ENCODE measurements at regions not wholly inside any gene's neighbourhood (a gene's known extent, or its start where the extent isn't known, plus 50 kb on each side); places are given as distances from the start of the nearest gene placed in this dataset.

DNA sequence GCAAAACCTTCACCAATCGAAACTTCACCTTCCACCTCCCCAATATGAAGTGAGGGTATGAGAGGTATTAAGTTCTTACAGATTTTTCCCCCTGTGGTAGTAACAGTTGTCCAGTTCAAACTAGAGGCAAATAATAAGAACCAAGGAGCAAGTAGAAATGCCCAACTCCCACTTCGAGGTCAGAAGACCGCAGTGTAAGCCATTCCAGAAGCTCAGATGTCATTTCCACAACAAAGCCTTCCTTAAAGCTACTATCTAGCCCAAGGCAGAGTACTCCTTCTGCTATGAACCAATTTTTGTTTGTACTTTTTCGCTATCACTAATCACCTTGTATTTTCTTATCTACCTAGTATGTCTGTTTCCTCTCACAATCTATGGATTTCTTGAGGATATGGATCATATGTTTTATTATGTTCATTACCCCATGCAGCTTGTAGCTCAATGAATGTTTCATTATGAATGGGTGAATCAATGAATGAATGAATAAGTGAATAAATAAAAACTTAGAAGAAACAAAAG is 235.7 kb upstream of the KCNMB2 start:
- Mint-ChIP-seq H3K9me3 (no peaks in the 10 kb centered on the region), H3K4me1 (no peaks in the 10 kb centered on the region), H3K36me3 (ENCODE audit: low read depth) (no peaks in the 10 kb centered on the region), H3K27ac (no peak overlapping the region), H3K27me3 (no peaks in the 10 kb centered on the region), H3K4me3 (no peak overlapping the region)
- ATAC-seq (replicated peaks) = no peak

DNA sequence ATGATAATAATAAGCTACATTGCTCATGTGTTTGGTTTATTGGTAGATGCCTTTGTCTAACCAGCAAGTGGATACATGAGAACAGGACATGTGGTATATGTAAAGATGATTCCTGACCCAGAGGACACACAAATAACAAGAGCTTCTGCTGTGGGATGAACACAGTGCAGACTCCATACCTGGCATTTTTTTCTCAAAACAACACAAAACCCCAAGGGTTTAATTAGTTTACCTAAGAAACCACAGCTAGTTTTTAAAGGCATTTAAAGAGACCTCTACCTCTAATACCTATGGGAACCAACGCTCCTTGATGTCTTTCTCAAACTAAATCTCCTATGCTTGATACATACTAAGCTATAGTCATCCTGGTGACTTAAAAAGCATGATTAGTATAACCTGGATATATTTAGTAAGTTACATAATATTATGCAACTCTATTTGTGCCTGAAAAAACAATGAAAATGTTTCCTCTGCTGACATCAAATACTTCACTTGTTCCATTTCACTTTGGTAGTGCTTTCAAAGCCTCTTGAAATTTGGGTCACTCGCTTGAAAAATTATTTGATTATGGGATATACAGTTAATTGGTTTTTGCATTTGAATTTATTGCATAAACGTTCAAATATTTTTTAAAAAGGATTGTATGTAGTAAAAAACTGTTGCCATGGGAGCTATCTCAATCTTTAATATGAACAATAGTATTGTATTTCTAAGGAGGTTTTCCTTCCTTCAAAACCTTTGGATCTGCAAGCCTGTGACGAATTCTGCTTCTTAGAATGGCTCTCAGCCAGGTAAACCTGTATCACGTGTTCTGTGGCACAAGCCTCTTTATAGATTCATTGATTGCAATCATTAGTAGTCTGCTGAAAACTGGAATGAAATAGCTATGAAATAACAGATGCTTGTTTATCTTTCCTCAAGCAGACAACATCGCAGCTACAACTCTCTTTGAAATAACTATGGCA is 233.0 kb upstream of the KCNMB2 start:
- no peaks in the 10 kb centered on the region for H3K27me3 Mint-ChIP-seq
- H3K36me3 Mint-ChIP-seq (ENCODE audit: low read depth) = no peaks in the 10 kb centered on the region
- H3K4me3 Mint-ChIP-seq = no peak overlapping the region
- ATAC-seq (replicated peaks) = no peak
- no peaks in the 10 kb centered on the region for H3K4me1 Mint-ChIP-seq
- H3K9me3 Mint-ChIP-seq = no peaks in the 10 kb centered on the region
- H3K27ac Mint-ChIP-seq = no peak overlapping the region

DNA sequence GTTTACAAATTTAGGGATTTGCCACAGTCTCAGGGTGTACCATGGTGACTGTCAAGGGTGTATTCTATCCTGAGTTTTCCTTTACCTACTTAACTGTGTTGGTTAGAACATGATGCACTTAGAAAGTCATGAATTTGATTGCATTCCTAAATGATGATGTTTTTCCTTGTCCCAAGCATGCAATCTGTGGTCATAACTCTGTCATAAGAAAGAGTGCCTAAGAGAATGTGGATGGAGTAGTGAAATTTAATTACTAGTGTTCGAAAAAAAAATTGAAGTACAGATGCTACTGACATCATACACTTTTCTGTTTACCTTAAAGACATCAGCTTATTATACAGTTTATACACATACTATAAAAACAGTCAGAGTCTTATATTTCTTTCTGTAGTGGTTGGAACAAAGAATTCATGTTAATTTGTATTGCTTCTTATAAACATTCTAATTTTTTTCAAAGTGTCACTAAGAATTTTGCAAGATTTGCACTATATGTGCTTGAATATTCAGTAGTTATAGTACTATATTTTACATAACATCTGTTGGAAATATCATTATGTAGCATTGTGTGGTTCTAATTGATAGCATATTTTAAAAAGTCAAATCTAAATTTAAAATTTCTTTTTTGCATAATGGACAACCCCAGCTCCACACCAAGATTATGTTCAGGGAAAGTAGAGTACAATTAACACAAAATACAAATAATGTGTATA is 231.3 kb upstream of the KCNMB2 start:
- H3K9me3 Mint-ChIP-seq = no peaks in the 10 kb centered on the region
- ATAC-seq (replicated peaks) = no peak

DNA sequence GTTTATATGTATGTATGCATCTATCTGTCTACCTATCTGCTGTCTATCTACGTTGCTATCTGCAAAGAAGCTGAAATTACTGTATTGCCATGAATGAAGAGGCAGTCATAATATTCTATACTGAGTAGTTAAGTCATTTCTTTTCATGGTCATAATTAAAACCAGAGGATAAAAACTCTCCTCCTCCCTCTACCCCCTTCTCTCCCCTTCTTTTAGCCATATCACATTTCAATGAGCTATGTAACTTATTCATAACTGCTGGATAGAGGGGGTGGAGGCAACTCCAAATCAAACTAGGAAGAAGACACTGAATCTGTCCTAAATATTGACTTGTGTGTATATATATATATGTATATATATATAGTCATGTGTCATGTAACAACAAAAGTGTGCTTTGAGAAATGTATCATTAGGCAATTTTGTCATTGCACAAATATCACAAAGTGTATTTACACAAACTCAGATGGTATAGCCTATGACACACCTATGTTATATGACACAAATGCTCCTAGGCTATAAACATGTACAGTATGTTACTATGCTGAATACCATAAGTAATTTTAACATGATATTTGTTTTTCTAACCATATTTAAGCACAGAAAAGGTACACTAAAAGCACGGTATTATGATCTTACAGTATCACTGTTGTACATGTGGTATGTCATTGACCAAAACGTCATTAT is 229.7 kb upstream of the KCNMB2 start:
- no peak overlapping the region for H3K27ac Mint-ChIP-seq
- no peaks in the 10 kb centered on the region for H3K27me3 Mint-ChIP-seq
- no peaks in the 10 kb centered on the region for H3K4me1 Mint-ChIP-seq
- ATAC-seq (replicated peaks) = no peak
- H3K4me3 Mint-ChIP-seq = no peak overlapping the region
- no peaks in the 10 kb centered on the region for H3K9me3 Mint-ChIP-seq
- H3K36me3 Mint-ChIP-seq (ENCODE audit: low read depth) = no peaks in the 10 kb centered on the region

More for the DNA sequence above, 231.3 kb upstream of the KCNMB2 start:
- no peaks in the 10 kb centered on the region for H3K27me3 Mint-ChIP-seq
- H3K4me1 Mint-ChIP-seq = no peaks in the 10 kb centered on the region
- H3K27ac Mint-ChIP-seq = no peak overlapping the region
- no peak overlapping the region for H3K4me3 Mint-ChIP-seq
- no peaks in the 10 kb centered on the region for H3K36me3 Mint-ChIP-seq (ENCODE audit: low read depth)

DNA sequence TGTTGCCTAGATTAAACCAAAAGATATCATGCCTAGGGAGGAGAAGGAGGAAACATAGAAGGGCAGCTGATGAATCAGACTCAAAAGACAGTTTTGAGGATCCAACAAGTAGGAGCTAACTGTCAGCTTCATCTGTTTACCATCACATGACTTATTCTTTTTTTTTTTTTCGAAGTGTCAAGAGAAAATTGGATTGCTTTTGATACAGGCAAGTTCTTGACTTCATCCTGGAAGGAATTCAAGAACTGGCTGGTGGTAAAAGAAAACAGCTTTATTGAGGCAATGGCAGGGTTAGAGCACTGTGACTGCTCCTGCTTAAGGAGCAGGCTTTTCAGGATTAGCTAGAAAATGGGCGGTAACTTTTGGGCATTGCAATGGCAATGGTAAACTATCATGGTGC is 227.5 kb upstream of the KCNMB2 start:
- H3K4me3 Mint-ChIP-seq = no peak overlapping the region
- no peak for ATAC-seq (replicated peaks)
- H3K27me3 Mint-ChIP-seq = no peaks in the 10 kb centered on the region
- H3K4me1 Mint-ChIP-seq = no peaks in the 10 kb centered on the region
- H3K9me3 Mint-ChIP-seq = no peaks in the 10 kb centered on the region
- no peaks in the 10 kb centered on the region for H3K36me3 Mint-ChIP-seq (ENCODE audit: low read depth)
- no peak overlapping the region for H3K27ac Mint-ChIP-seq

DNA sequence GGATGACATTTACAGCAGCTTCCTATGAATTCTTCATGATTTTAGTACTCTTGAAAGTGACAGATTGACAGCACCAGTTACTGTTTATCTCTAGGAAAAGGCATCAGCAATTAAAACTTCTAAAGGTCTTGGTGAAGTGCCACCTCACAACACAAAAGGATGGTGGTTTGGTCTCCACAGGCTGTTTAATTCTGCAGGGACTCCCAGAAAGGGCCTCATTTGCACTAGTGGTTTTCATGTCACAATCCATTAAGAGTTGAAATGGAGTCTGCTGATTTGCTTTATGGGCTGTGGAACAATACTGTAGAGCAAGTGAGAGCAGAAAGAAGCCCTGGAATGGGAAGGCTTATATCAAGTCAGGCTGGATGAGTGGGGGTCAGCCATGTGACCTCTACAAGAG is 225.3 kb upstream of the KCNMB2 start:
- Mint-ChIP-seq H3K4me3 (no peak overlapping the region), H3K9me3 (no peaks in the 10 kb centered on the region), H3K27me3 (no peaks in the 10 kb centered on the region), H3K27ac (no peak overlapping the region), H3K4me1 (no peaks in the 10 kb centered on the region), H3K36me3 (ENCODE audit: low read depth) (no peaks in the 10 kb centered on the region)
- no peak for ATAC-seq (replicated peaks)

DNA sequence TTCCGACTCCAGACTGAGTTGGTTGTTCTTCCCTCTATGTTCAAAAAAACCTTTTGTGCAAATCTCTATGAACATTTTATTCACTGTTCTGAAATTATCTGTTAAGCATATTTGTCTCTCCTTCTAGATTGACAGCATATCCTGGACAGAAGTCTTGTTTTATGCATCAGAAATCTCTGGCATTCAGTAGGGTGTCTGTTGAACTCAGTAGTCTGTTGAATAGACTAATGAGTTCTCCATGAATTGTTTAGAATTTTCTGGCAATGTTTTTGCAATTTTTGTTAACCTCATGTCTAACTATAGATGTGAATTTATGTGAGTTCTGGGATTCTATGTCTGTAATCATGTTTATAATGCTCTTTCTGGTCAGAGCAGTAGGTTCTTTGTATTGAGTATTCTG is 222.5 kb upstream of the KCNMB2 start:
- Mint-ChIP-seq H3K4me1 (no peaks in the 10 kb centered on the region), H3K27me3 (no peaks in the 10 kb centered on the region), H3K36me3 (ENCODE audit: low read depth) (no peaks in the 10 kb centered on the region), H3K4me3 (no peak overlapping the region), H3K9me3 (no peaks in the 10 kb centered on the region), H3K27ac (no peak overlapping the region)
- ATAC-seq (replicated peaks) = no peak

DNA sequence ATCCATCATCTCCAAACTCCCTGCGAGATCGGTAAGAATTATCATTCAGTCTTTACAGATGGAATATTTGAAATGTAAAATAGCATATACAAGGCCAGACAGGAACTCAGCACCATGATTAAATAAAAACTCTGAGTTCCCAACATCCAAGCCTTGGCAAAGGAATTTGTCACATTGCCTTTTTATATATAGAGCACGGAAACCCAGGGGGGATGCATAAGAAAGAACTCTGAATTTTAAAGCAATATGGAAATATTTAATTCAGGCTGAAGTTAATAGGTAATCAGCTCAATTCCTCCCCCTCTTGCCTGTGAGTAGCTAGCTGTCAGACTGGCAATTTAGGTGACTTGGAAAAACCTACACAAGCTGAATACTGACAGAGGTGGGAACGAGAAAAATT is 217.9 kb upstream of the KCNMB2 start:
- H3K9me3 Mint-ChIP-seq = no peaks in the 10 kb centered on the region
- H3K27ac Mint-ChIP-seq = no peak overlapping the region
- H3K4me3 Mint-ChIP-seq = no peak overlapping the region
- H3K36me3 Mint-ChIP-seq (ENCODE audit: low read depth) = no peaks in the 10 kb centered on the region
- H3K4me1 Mint-ChIP-seq = no peaks in the 10 kb centered on the region
- no peak for ATAC-seq (replicated peaks)
- H3K27me3 Mint-ChIP-seq = no peaks in the 10 kb centered on the region

DNA sequence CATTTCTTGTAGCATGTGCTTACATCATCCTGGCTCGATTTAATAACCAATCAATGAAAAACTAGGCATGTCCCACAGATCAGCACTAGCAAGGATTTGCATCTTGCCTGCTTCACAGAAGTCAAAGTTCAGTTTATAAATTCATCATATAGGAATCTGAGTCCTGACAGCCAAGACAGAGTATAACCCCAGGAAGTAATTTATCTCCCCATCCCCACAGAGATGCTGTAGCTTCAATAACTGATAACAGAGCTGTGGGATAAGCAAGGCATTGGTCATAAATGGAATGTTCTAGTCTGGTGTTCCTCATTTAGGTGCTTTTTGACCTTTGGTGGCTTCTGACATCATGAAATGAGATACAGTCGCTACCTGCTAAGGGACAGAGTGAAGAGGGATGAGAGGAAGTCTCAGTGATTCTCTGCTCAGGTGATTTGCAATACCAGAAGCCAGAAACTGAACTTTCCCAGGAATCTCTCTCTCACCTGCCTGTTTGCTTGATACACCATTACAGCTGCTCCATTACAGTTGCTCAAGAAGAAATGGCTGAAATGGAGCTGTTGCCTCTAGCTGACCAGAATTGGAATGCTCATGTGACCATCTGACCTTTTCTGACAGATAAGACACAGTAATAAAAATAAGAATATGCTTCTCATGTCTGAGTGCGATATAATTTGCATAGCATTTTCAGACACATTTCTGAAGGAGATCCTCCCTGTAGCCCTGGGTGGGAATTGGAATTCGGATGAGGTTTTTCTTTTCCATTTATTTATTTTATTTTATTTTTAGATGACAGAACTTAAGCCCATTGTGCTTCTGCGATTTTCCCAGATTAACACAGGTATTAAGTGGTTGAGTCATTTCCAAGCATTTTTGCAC is 217.1 kb upstream of the KCNMB2 start:
- Mint-ChIP-seq H3K27me3 (no peaks in the 10 kb centered on the region), H3K4me1 (no peaks in the 10 kb centered on the region), H3K36me3 (ENCODE audit: low read depth) (no peaks in the 10 kb centered on the region), H3K27ac (no peak overlapping the region), H3K4me3 (no peak overlapping the region), H3K9me3 (no peaks in the 10 kb centered on the region)
- no peak for ATAC-seq (replicated peaks)

DNA sequence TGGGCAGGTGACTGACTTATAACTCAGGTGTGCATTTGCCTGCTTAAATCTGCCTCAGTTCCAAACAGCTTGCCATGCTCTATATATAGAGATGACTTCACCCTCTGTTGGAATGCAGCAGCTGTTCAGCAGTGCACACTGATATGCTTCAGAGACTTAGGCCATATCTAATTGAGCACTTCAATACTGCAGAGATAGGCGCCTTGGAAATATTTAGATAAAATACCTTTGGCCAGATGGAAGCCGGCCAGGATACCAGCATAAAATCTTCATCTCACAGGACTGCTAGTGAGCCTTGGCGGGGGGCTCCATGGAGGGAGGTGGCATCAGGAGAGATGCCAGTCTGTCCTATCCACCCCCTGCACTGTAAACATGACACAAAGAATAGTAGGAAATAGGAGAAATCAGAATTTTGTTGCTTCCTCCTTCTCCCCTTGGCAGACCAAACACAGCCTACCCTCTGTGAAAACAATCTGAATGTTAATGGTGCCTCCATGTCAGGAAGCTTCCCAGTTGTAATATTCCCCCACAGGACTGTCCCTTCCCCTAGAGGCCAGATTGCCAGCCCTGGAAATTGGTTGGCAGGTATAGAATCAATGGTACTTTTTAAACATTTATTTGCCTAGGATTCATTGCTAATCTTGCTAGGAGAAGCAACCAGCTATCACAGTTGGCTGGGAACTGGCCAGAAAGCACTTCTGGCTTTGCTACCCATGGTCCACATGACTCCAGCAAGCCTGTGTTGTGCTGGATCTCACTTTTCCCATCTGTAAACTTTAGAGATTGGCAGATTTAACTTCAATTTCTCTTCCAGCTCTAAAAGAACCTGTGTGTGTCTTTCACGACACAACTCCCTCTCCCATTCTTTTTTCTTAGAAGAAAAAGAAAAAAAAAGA is 215.5 kb upstream of the KCNMB2 start:
- ATAC-seq (replicated peaks) = no peak
- H3K9me3 Mint-ChIP-seq = no peaks in the 10 kb centered on the region
- no peak overlapping the region for H3K27ac Mint-ChIP-seq
- no peaks in the 10 kb centered on the region for H3K36me3 Mint-ChIP-seq (ENCODE audit: low read depth)
- H3K4me3 Mint-ChIP-seq = no peak overlapping the region
- no peaks in the 10 kb centered on the region for H3K27me3 Mint-ChIP-seq
- no peaks in the 10 kb centered on the region for H3K4me1 Mint-ChIP-seq

DNA sequence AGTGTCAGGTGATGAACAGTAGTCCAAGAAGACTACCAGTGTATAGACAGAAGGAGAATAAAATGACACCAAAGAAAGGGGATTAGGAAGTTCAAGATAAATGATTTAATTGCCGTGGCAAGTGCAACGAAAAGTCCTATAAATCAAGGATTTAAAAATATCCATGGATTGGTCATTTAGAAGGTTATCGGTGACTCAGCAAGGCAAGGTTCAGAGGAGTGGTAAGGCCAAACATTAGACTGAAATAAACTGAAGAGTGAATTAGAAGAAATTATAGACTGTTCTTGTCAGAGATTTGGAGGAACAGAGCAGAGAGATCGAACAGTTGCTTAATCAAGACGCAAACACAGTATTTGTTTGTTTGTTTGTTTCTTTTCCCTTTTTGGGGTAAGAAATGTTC is 211.9 kb upstream of the KCNMB2 start:
- Mint-ChIP-seq H3K4me3 (no peak overlapping the region), H3K4me1 (no peaks in the 10 kb centered on the region), H3K27ac (no peak overlapping the region), H3K36me3 (ENCODE audit: low read depth) (no peaks in the 10 kb centered on the region), H3K9me3 (no peaks in the 10 kb centered on the region), H3K27me3 (no peaks in the 10 kb centered on the region)
- no peak for ATAC-seq (replicated peaks)

DNA sequence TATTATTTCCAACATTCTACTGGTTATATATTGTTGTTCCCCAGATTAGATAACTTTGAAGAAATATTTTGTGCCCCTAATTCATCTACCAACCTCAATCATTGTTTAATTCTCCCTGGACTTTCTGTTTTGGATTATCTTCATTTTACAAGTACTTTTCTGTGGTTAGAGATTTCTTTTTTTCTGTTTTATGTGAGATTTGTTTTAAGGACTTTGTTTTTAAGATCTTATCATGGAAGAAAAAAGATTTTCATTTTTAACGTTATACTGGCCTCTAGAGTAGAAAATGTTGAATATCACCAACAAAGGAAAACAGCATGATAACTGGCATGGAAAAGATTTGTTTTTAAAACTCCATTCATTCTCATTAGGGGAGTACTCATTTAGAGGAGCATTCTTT is 210.9 kb upstream of the KCNMB2 start:
- Mint-ChIP-seq H3K27ac (no peak overlapping the region), H3K4me3 (no peak overlapping the region), H3K27me3 (no peaks in the 10 kb centered on the region), H3K9me3 (no peaks in the 10 kb centered on the region), H3K4me1 (no peaks in the 10 kb centered on the region), H3K36me3 (ENCODE audit: low read depth) (no peaks in the 10 kb centered on the region)
- no peak for ATAC-seq (replicated peaks)

DNA sequence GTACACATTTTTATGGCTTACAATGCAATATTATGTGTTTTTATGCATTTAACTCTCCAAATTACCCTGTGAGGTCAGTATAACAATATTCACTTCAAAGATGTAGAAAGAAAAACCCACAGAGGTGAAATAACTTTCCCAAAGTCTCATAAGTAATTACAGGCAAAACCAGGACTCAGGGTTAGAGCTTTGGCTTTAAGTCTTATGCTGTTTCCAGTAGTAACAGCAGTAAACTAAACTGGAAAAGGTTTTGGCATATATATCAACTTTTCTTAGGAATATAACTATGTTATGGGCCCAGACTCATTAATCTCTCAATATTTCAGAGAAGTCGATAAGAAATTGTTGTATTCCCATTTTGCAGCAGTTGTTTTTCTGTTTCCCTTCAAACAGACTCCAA is 206.3 kb upstream of the KCNMB2 start:
- H3K9me3 Mint-ChIP-seq = no peaks in the 10 kb centered on the region
- H3K4me3 Mint-ChIP-seq = no peak overlapping the region
- ATAC-seq (replicated peaks) = no peak
- no peaks in the 10 kb centered on the region for H3K27me3 Mint-ChIP-seq
- H3K27ac Mint-ChIP-seq = no peak overlapping the region
- H3K36me3 Mint-ChIP-seq (ENCODE audit: low read depth) = no peaks in the 10 kb centered on the region
- no peaks in the 10 kb centered on the region for H3K4me1 Mint-ChIP-seq
